ENCODE measurements at regions not wholly inside any gene's neighbourhood (a gene's known extent, or its start where the extent isn't known, plus 50 kb on each side); places are given as distances from the start of the nearest gene placed in this dataset.

GRCh38 chr6:9062596-9062995 lies 627.3 kb upstream of the SLC35B3 start:
- H3K4me3 ChIP-seq = no peak overlapping the region
- TF ChIP-seq CTCF (IDR thresholded peaks at IDR 0.05) = no peak
- ATAC-seq (no peak), DNase-seq (no peak)
- H3K4me1 ChIP-seq (ENCODE audit: low read depth) = no peaks in the 10 kb centered on the region
- intact Hi-C loops (cut with DNase I, micrococcal nuclease) = no loop called here
- no peaks in the 10 kb centered on the region for H3K36me3 ChIP-seq (ENCODE audit: low read depth)
- H3K9me3 ChIP-seq = no peaks in the 10 kb centered on the region

GRCh38 chr6:9057937-9058336 lies 622.6 kb upstream of the SLC35B3 start:
- DNase-seq (no peak), ATAC-seq (no peak)
- H3K9me3 ChIP-seq = no peaks in the 10 kb centered on the region
- H3K36me3 ChIP-seq (ENCODE audit: low read depth) = no peaks in the 10 kb centered on the region
- H3K4me3 ChIP-seq = no peak overlapping the region
- no peaks in the 10 kb centered on the region for H3K4me1 ChIP-seq (ENCODE audit: low read depth)
- intact Hi-C loops (cut with DNase I, micrococcal nuclease) = no loop called here
- no peak for TF ChIP-seq CTCF (IDR thresholded peaks at IDR 0.05)

GRCh38 chr6:9056556-9056955 lies 621.2 kb upstream of the SLC35B3 start:
- no peaks in the 10 kb centered on the region for H3K36me3 ChIP-seq (ENCODE audit: low read depth)
- no peaks in the 10 kb centered on the region for H3K4me1 ChIP-seq (ENCODE audit: low read depth)
- no peak for DNase-seq
- H3K9me3 ChIP-seq = no peaks in the 10 kb centered on the region
- ATAC-seq = no peak
- TF ChIP-seq CTCF (IDR thresholded peaks at IDR 0.05) = no peak
- intact Hi-C loops (cut with DNase I, micrococcal nuclease) = no loop called here
- no peak overlapping the region for H3K4me3 ChIP-seq

GRCh38 chr6:9044426-9044825 lies 609.1 kb upstream of the SLC35B3 start:
- intact Hi-C loops (cut with DNase I, micrococcal nuclease) = no loop called here
- ATAC-seq = no peak
- DNase-seq = no peak
- no peaks in the 10 kb centered on the region for H3K9me3 ChIP-seq
- TF ChIP-seq CTCF (IDR thresholded peaks at IDR 0.05) = no peak
- H3K4me1 ChIP-seq (ENCODE audit: low read depth) = no peaks in the 10 kb centered on the region
- no peak overlapping the region for H3K4me3 ChIP-seq
- H3K36me3 ChIP-seq (ENCODE audit: low read depth) = no peaks in the 10 kb centered on the region

- Histone ChIP-seq H3K4me1 (ENCODE audit: low read depth) (no peaks in the 10 kb centered on the region), H3K9me3 (no peaks in the 10 kb centered on the region), H3K36me3 (ENCODE audit: low read depth) (no peaks in the 10 kb centered on the region), H3K4me3 (no peak overlapping the region)
- intact Hi-C loops (cut with DNase I, micrococcal nuclease) = no loop called here
- no peak for ATAC-seq
- DNase-seq = no peak
- TF ChIP-seq CTCF (IDR thresholded peaks at IDR 0.05) = no peak
Measured at GRCh38 chr6:9040718-9041117, 605.4 kb upstream of the SLC35B3 start.

GRCh38 chr6:9039258-9039657 lies 603.9 kb upstream of the SLC35B3 start:
- no peak for ATAC-seq
- no peaks in the 10 kb centered on the region for H3K36me3 ChIP-seq (ENCODE audit: low read depth)
- H3K4me3 ChIP-seq = no peak overlapping the region
- intact Hi-C loops (cut with DNase I, micrococcal nuclease) = no loop called here
- H3K4me1 ChIP-seq (ENCODE audit: low read depth) = no peaks in the 10 kb centered on the region
- TF ChIP-seq CTCF (IDR thresholded peaks at IDR 0.05) = no peak
- no peaks in the 10 kb centered on the region for H3K9me3 ChIP-seq
- no peak for DNase-seq
